Transverse colon (tissue), 4 donors: ENCODE measurements at regions not wholly inside any gene's neighbourhood (a gene's known extent, or its start where the extent isn't known, plus 50 kb on each side); places are given as distances from the start of the nearest gene placed in this dataset.

ENCODE experiments used
- DNase-seq: peaks from one replicate; pipeline ENCODE4 v3.0.0-alpha.2; 2019
- H3K27ac ChIP-seq, 4 donors: fragments of 200-600 bp; sonication (generic); 2 replicates each; pipeline ENCODE4 v1.5.1; 2016 to 2018; ENCODE audit warnings: inconsistent platforms in 4 of 4
- H3K27me3 ChIP-seq: fragments of 200-600 bp; sonication (generic); 2 replicates; pipeline ENCODE4 v1.5.1; 2017; ENCODE audit warnings: inconsistent platforms
- H3K36me3 ChIP-seq, 4 donors: fragments of 200-600 bp; sonication (generic); 2 replicates each; pipeline ENCODE4 v1.5.1; 2017 to 2019; ENCODE audit warnings: inconsistent platforms in 4 of 4
- H3K4me1 ChIP-seq, 4 donors: fragments of 200-600 bp; sonication (generic); 2 replicates each; pipeline ENCODE4 v1.5.1; 2017 to 2020; ENCODE audit warnings: inconsistent platforms in 4 of 4
- H3K4me3 ChIP-seq, 4 donors: fragments of 200-600 bp; sonication (generic); 1 replicate in 1 of 4; 2 replicates in 3 of 4; pipeline versions ENCODE4 v1.5.1 to v1.6.1; 2017 to 2019; ENCODE audit warnings: inconsistent platforms in 4 of 4
- H3K9me3 ChIP-seq, 2 donors: fragments of 200-600 bp; sonication (generic); 2 replicates each; pipeline ENCODE4 v1.5.1; 2017 to 2019; ENCODE audit warnings: inconsistent platforms in 2 of 2
- CTCF ChIP-seq, 5 experiments: fragments of 200-600 bp in 3 of 5; fragments of 450-650 bp in 2 of 5; sonication (generic) in 3 of 5; IDR thresholded peaks; 1 replicate in 2 of 5; 2 replicates in 3 of 5; pipeline ENCODE4 v1.5.1; 2016 to 2017; ENCODE audit warnings: antibody characterized with exemption in 5 of 5, inconsistent platforms in 3 of 5, mild to moderate bottlenecking in 2 of 5, moderate library complexity in 1 of 5
- EP300 ChIP-seq: sonication (generic); formaldehyde crosslinking; IDR thresholded peaks from one replicate; pipeline ENCODE4 v1.6.1; 2017; ENCODE audit warnings: antibody characterized with exemption, low read depth
- POLR2A ChIP-seq: fragments of 450-650 bp; IDR thresholded peaks from one replicate; pipeline ENCODE4 v1.6.1; 2016; ENCODE audit warnings: antibody characterized with exemption, mild to moderate bottlenecking, moderate library complexity
- POLR2AphosphoS5 ChIP-seq, 3 donors: sonication (generic); formaldehyde crosslinking; IDR thresholded peaks; one replicate each; pipeline ENCODE4 v1.6.1; 2016; ENCODE audit warnings: antibody characterized with exemption in 3 of 3
- WGBS, 2 donors: methylation state at CpG; one replicate each; pipeline ENCODE4 v1.1.5; 2018; ENCODE audit warnings: low coverage in 1 of 2; 5-methylcytosine and 5-hydroxymethylcytosine counted together
- in situ Hi-C, 4 donors: fragments of 200-750 bp; cut with MboI; loops; one replicate each; pipeline versions ENCODE4 v1.15.0 to v1.15.1; 2017; ENCODE audit warnings: low sequenced_read_pairs in 3 of 4, low pct_ligation_motif_present in 1 of 4, low pct_unique_long_range_greater_than_20kb in 1 of 4
- intact Hi-C: fragments of 100-400 bp; cut with DNase I; formaldehyde crosslinking; loops from one replicate; pipeline ENCODE4 v1.15.1; 2023; ENCODE audit warnings: low total_unique reads

GRCh38 chr10:76695069-76695468 is 942.5 kb downstream of the KCNMA1 start:
- no peak for TF ChIP-seq CTCF (IDR thresholded peaks at IDR 0.05)
- no peak for TF ChIP-seq POLR2AphosphoS5 (IDR thresholded peaks at IDR 0.05)
- TF ChIP-seq POLR2A = no peak
- TF ChIP-seq EP300 = no peak
- Histone ChIP-seq H3K36me3 (no peaks in the 10 kb centered on the region), H3K4me3 (no peak overlapping the region), H3K4me1 (no peaks in the 10 kb centered on the region), H3K27me3 (no peaks in the 10 kb centered on the region), H3K27ac (no peak overlapping the region), H3K9me3 (peaks cover 4 to 5% of the 10 kb centered on the region in 2 donors)
- DNase-seq = no peak
- intact Hi-C loops (no loop called here), in situ Hi-C loops (no loop called here)

GRCh38 chr10:76686201-76686600 is 951.4 kb downstream of the KCNMA1 start:
- in situ Hi-C loops = no loop called here
- no peaks in the 10 kb centered on the region for H3K4me1 ChIP-seq
- H3K4me3 ChIP-seq = no peak overlapping the region
- H3K27me3 ChIP-seq = no peaks in the 10 kb centered on the region
- H3K9me3 ChIP-seq = peaks cover 0 to 1% of the 10 kb centered on the region in 2 donors
- WGBS, 2 donors = 74 to 86% methylated on average over 3 to 5 of the region's 5 CpGs
- intact Hi-C loops = loop anchor here (10.0 kb wide), 1 partner anchor 1589 kb away; no protein-coding TSS in a partner anchor
- no peaks in the 10 kb centered on the region for H3K36me3 ChIP-seq
- TF ChIP-seq POLR2A (no peak), CTCF (IDR thresholded peaks at IDR 0.05) (no peak), POLR2AphosphoS5 (IDR thresholded peaks at IDR 0.05) (no peak), EP300 (no peak)
- H3K27ac ChIP-seq = no peak overlapping the region
- DNase-seq = no peak

GRCh38 chr10:76684968-76685367 is 952.6 kb downstream of the KCNMA1 start:
- 86 to 100% methylated on average over 1 to 5 of the region's 5 CpGs for WGBS, 2 donors

GRCh38 chr10:76681153-76681552 is 956.5 kb downstream of the KCNMA1 start:
- intact Hi-C loops = loop anchor here (10.0 kb wide), 1 partner anchor 1594 kb away; no protein-coding TSS in a partner anchor
- WGBS, 2 donors = 61 to 80% methylated on average over 1 of the region's 1 CpG
- Histone ChIP-seq H3K27me3 (no peaks in the 10 kb centered on the region), H3K27ac (no peak overlapping the region), H3K9me3 (no peaks in the 10 kb centered on the region), H3K36me3 (no peaks in the 10 kb centered on the region), H3K4me3 (no peak overlapping the region), H3K4me1 (no peaks in the 10 kb centered on the region)
- TF ChIP-seq POLR2A = no peak
- TF ChIP-seq EP300 = no peak
- no peak for TF ChIP-seq POLR2AphosphoS5 (IDR thresholded peaks at IDR 0.05)
- TF ChIP-seq CTCF (IDR thresholded peaks at IDR 0.05) = no peak
- no peak for DNase-seq
- in situ Hi-C loops = no loop called here

More at GRCh38 chr10:76684968-76685367, 952.6 kb downstream of the KCNMA1 start:
- no peaks in the 10 kb centered on the region for H3K9me3 ChIP-seq
- DNase-seq = no peak
- intact Hi-C loops = loop anchor here (10.0 kb wide), 1 partner anchor 1590 kb away; no protein-coding TSS in a partner anchor
- in situ Hi-C loops = no loop called here
- H3K27me3 ChIP-seq = no peaks in the 10 kb centered on the region
- no peak overlapping the region for H3K27ac ChIP-seq
- H3K4me1 ChIP-seq = no peaks in the 10 kb centered on the region
- no peaks in the 10 kb centered on the region for H3K36me3 ChIP-seq
- no peak overlapping the region for H3K4me3 ChIP-seq
- TF ChIP-seq POLR2AphosphoS5 (IDR thresholded peaks at IDR 0.05) (no peak), POLR2A (no peak), EP300 (no peak), CTCF (IDR thresholded peaks at IDR 0.05) (no peak)
